NCI-H128 (cell line): ENCODE measurements at regions not wholly inside any gene's neighbourhood (a gene's known extent, or its start where the extent isn't known, plus 50 kb on each side); places are given as distances from the start of the nearest gene placed in this dataset.

Source experiments
- DNase-seq: peaks from one replicate; lab custom pipeline; 2025; ENCODE audit not compliant: unreplicated experiment; lab: John Stamatoyannopoulos, UW

- DNase-seq: no peak
Measured at GRCh38 chr6:40803897-40804702, 216.9 kb upstream of the LRFN2 start.

GRCh38 chr6:40802481-40802880 is 215.3 kb upstream of the LRFN2 start:
- DNase-seq: no peak

GRCh38 chr6:40799296-40800140 is 212.4 kb upstream of the LRFN2 start:
- no peak for DNase-seq

- DNase-seq: no peak
Measured at GRCh38 chr6:40798069-40798770, 211.1 kb upstream of the LRFN2 start.

GRCh38 chr6:40796260-40797221 is 209.4 kb upstream of the LRFN2 start:
- DNase-seq: no peak

GRCh38 chr6:40794586-40794985 is 207.4 kb upstream of the LRFN2 start:
- no peak for DNase-seq

GRCh38 chr6:40792183-40792582 is 205.0 kb upstream of the LRFN2 start:
- no peak for DNase-seq

GRCh38 chr6:40791004-40791403 is 203.8 kb upstream of the LRFN2 start:
- no peak for DNase-seq

GRCh38 chr6:40788661-40789655 is 201.8 kb upstream of the LRFN2 start:
- no peak for DNase-seq

GRCh38 chr6:40782355-40782754 is 195.2 kb upstream of the LRFN2 start:
- DNase-seq: no peak

GRCh38 chr6:40780637-40781036 is 193.5 kb upstream of the LRFN2 start:
- DNase-seq: no peak

GRCh38 chr6:40779409-40779808 is 192.2 kb upstream of the LRFN2 start:
- no peak for DNase-seq

GRCh38 chr6:40778918-40779317 is 191.8 kb upstream of the LRFN2 start:
- no peak for DNase-seq

GRCh38 chr6:40778196-40778595 is 191.0 kb upstream of the LRFN2 start:
- DNase-seq: no peak

- no peak for DNase-seq
Measured at GRCh38 chr6:40774932-40775331, 187.8 kb upstream of the LRFN2 start.

- DNase-seq: no peak
Measured at GRCh38 chr6:40770794-40771193, 183.6 kb upstream of the LRFN2 start.

- no peak for DNase-seq
Measured at GRCh38 chr6:40764726-40765125, 177.6 kb upstream of the LRFN2 start.

GRCh38 chr6:40762981-40763380 is 175.8 kb upstream of the LRFN2 start:
- no peak for DNase-seq

- DNase-seq: no peak
Measured at GRCh38 chr6:40760887-40761286, 173.7 kb upstream of the LRFN2 start.
